Upper lobe of left lung (tissue), 4 donors: ENCODE measurements at regions not wholly inside any gene's neighbourhood (a gene's known extent, or its start where the extent isn't known, plus 50 kb on each side); places are given as distances from the start of the nearest gene placed in this dataset.

Experiments
- EP300 ChIP-seq, 4 donors: sonication (generic); formaldehyde crosslinking; IDR thresholded peaks; one replicate each; pipeline ENCODE4 v1.5.1; 2017; ENCODE audit warnings: antibody characterized with exemption in 4 of 4, control low read depth in 2 of 4
- POLR2A ChIP-seq, 4 donors: fragments of 450-650 bp; IDR thresholded peaks; one replicate each; pipeline ENCODE4 v1.5.1; 2016 to 2017; ENCODE audit warnings: antibody characterized with exemption in 4 of 4, mild to moderate bottlenecking in 2 of 4
- POLR2AphosphoS5 ChIP-seq, 2 donors: sonication (generic); formaldehyde crosslinking; IDR thresholded peaks; one replicate each; pipeline ENCODE4 v1.5.1; 2017; ENCODE audit warnings: antibody characterized with exemption in 2 of 2
- TF ChIP-seq, protein P1 (sequence below), 6 experiments: fragments of 450-650 bp in 4 of 6; fragments of 200-600 bp in 2 of 6; sonication (generic) in 2 of 6; IDR thresholded peaks; one replicate each; pipeline ENCODE4 v1.5.1; 2016 to 2019; ENCODE audit warnings: antibody characterized with exemption in 6 of 6

DNA sequence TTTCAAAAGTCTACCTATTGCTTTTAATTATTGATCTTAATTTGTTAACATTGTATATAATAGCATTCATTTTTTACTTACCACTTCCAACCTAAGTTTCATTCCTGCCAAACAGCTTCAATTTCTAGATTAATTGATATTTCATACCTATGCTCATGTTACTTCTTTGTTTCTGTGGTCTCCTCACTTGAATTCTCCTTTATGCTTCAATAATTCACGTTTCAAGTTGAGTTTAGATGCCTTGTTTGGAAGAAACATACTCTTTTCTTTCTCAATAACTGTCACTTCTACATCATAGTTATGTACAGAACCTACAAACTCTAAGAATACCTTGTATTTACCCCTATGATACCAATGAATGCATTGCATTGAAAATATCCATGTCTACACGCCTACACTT, 862.2 kb upstream of the LRATD1 start:
- TF ChIP-seq, protein P1, sequence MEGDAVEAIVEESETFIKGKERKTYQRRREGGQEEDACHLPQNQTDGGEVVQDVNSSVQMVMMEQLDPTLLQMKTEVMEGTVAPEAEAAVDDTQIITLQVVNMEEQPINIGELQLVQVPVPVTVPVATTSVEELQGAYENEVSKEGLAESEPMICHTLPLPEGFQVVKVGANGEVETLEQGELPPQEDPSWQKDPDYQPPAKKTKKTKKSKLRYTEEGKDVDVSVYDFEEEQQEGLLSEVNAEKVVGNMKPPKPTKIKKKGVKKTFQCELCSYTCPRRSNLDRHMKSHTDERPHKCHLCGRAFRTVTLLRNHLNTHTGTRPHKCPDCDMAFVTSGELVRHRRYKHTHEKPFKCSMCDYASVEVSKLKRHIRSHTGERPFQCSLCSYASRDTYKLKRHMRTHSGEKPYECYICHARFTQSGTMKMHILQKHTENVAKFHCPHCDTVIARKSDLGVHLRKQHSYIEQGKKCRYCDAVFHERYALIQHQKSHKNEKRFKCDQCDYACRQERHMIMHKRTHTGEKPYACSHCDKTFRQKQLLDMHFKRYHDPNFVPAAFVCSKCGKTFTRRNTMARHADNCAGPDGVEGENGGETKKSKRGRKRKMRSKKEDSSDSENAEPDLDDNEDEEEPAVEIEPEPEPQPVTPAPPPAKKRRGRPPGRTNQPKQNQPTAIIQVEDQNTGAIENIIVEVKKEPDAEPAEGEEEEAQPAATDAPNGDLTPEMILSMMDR (IDR thresholded peaks at IDR 0.05): no peak
- no peak for TF ChIP-seq POLR2A (IDR thresholded peaks at IDR 0.05)
- no peak for TF ChIP-seq POLR2AphosphoS5 (IDR thresholded peaks at IDR 0.05)
- no peak for TF ChIP-seq EP300 (IDR thresholded peaks at IDR 0.05)
